ENCODE measurements at regions not wholly inside any gene's neighbourhood (a gene's known extent, or its start where the extent isn't known, plus 50 kb on each side); places are given as distances from the start of the nearest gene placed in this dataset.
"Not testable (repeated sequence)": the region's sequence is repeated elsewhere in the genome, so short reads cannot be mapped to it uniquely, and the experiment has no call there.

- no peak overlapping the region for H3K4me3 ChIP-seq (ENCODE audit: low read depth in 1 of 2, low read length in 2 of 2)
- H3K27me3 ChIP-seq (ENCODE audit: control insufficient read depth in 1 of 2, insufficient read depth in 2 of 2, low read length in 2 of 2) = no peaks in the 10 kb centered on the region
- no peaks in the 10 kb centered on the region for H3K36me3 ChIP-seq (ENCODE audit: control insufficient read depth in 1 of 2, insufficient read depth in 2 of 2, low read length in 2 of 2)
- H3K9me3 ChIP-seq (ENCODE audit: control insufficient read depth in 1 of 2, low read length in 2 of 2) = no peaks in the 10 kb centered on the region
- no peak overlapping the region for H3K27ac ChIP-seq (ENCODE audit: low read depth, low read length)
- H3K9ac ChIP-seq (ENCODE audit: low read depth in 1 of 2, low read length in 2 of 2) = no peak overlapping the region
- no peaks in the 10 kb centered on the region for H3K4me1 ChIP-seq (ENCODE audit: control insufficient read depth in 1 of 2, insufficient read depth in 2 of 2, low read length in 2 of 2)
Observed at GRCh38 chr10:78417425-78418370, 384.0 kb downstream of the RPS24 start.

DNA sequence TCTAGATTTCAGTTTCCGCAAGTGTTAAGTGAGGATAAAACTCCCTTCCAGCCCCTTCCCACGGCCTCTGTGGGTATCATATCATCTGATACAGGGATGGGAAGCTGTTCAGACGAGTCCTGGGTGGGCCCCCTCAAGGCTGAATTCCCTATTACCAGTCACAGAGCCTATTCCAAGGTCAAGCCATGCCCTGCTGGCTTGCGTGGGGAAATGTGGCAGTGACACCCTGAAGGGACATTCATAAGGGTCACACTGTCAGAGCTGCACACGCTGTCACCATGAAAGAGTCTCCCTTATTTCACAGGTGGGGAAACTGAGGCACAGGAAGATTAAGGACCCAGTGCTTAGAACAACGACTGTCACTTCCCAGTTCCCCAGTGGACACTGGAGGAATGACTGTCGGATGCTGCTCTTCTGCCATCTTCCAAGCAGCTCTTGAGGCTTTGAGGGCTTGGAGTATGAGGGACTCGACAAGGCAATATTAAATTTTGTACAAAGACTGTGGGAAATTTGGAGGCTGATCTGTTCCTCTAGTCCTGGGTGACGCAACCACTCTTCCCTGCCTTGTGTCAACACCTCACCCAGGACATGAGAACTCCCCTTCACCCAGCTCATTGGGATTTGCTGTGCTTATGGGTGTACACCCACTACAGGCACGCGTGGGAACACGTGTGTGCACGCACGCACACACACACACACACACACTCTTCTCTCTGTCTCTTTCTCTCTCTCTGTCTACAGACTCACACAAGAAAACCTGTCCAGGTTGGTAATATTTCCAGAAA, 386.0 kb downstream of the RPS24 start:
- H3K9me3 ChIP-seq (ENCODE audit: control insufficient read depth in 1 of 2, low read length in 2 of 2) = no peaks in the 10 kb centered on the region
- H3K4me1 ChIP-seq (ENCODE audit: control insufficient read depth in 1 of 2, insufficient read depth in 2 of 2, low read length in 2 of 2) = no peaks in the 10 kb centered on the region
- no peaks in the 10 kb centered on the region for H3K27me3 ChIP-seq (ENCODE audit: control insufficient read depth in 1 of 2, insufficient read depth in 2 of 2, low read length in 2 of 2)
- no peaks in the 10 kb centered on the region for H3K36me3 ChIP-seq (ENCODE audit: control insufficient read depth in 1 of 2, insufficient read depth in 2 of 2, low read length in 2 of 2)
- no peak overlapping the region for H3K27ac ChIP-seq (ENCODE audit: low read depth, low read length)
- no peak overlapping the region for H3K4me3 ChIP-seq (ENCODE audit: low read depth in 1 of 2, low read length in 2 of 2)
- H3K9ac ChIP-seq (ENCODE audit: low read depth in 1 of 2, low read length in 2 of 2) = no peak overlapping the region

GRCh38 chr10:78420946-78421735, 387.5 kb downstream of the RPS24 start:
- Histone ChIP-seq H3K27ac (ENCODE audit: low read depth, low read length) (no peak overlapping the region), H3K9ac (ENCODE audit: low read depth in 1 of 2, low read length in 2 of 2) (no peak overlapping the region), H3K4me3 (ENCODE audit: low read depth in 1 of 2, low read length in 2 of 2) (no peak overlapping the region), H3K4me1 (ENCODE audit: control insufficient read depth in 1 of 2, insufficient read depth in 2 of 2, low read length in 2 of 2) (no peaks in the 10 kb centered on the region), H3K27me3 (ENCODE audit: control insufficient read depth in 1 of 2, insufficient read depth in 2 of 2, low read length in 2 of 2) (no peaks in the 10 kb centered on the region), H3K36me3 (ENCODE audit: control insufficient read depth in 1 of 2, insufficient read depth in 2 of 2, low read length in 2 of 2) (no peaks in the 10 kb centered on the region), H3K9me3 (ENCODE audit: control insufficient read depth in 1 of 2, low read length in 2 of 2) (no peaks in the 10 kb centered on the region)

DNA sequence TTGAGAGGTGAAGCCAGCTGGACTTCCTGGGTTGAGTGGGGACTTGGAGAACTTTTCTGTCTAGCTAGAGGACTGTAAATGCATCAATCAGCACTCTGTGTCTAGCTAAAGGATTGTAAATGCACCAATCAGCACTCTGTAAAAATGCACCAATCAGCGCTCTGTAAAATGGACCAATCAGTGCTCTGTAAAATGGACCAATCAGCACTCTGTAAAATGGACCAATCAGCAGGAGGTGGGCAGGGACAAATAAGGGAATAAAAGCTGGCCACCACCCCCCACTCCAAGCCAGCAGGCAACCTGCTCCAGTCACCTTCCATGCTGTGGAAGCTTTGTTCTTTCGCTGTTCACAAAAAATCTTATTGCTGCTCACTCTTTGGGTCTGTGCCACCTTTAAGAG, 390.4 kb downstream of the RPS24 start:
- not testable (repeated sequence) for H3K27me3 ChIP-seq (ENCODE audit: control insufficient read depth in 1 of 2, insufficient read depth in 2 of 2, low read length in 2 of 2)

DNA sequence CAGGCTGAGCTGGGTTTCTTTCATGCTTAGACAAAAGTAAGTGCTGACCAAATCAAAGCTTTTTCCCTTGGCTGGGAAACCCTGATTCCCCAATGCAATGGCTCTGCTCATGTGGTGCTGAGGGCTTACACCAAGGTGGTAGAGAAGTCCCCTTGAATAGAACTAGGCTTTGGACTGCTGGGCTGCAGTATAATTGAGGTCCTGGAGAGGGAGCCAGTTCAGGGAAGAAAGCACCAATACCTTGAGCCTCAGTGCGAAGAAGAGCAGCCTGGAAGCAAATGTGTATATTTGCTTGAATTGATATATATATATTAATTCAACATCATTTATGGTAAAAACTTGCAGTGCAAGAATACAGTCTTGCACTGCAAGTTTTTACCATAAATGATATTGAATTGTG, 391.1 kb downstream of the RPS24 start:
- H3K9me3 ChIP-seq (ENCODE audit: control insufficient read depth in 1 of 2, low read length in 2 of 2) = no peaks in the 10 kb centered on the region
- H3K9ac ChIP-seq (ENCODE audit: low read depth in 1 of 2, low read length in 2 of 2) = no peak overlapping the region
- no peaks in the 10 kb centered on the region for H3K4me1 ChIP-seq (ENCODE audit: control insufficient read depth in 1 of 2, insufficient read depth in 2 of 2, low read length in 2 of 2)
- H3K4me3 ChIP-seq (ENCODE audit: low read depth in 1 of 2, low read length in 2 of 2) = no peak overlapping the region
- no peak overlapping the region for H3K27ac ChIP-seq (ENCODE audit: low read depth, low read length)
- no peaks in the 10 kb centered on the region for H3K27me3 ChIP-seq (ENCODE audit: control insufficient read depth in 1 of 2, insufficient read depth in 2 of 2, low read length in 2 of 2)
- H3K36me3 ChIP-seq (ENCODE audit: control insufficient read depth in 1 of 2, insufficient read depth in 2 of 2, low read length in 2 of 2) = no peaks in the 10 kb centered on the region

More for the DNA sequence above, 390.4 kb downstream of the RPS24 start:
- H3K36me3 ChIP-seq (ENCODE audit: control insufficient read depth in 1 of 2, insufficient read depth in 2 of 2, low read length in 2 of 2); H3K4me3 ChIP-seq (ENCODE audit: low read depth in 1 of 2, low read length in 2 of 2); H3K9ac ChIP-seq (ENCODE audit: low read depth in 1 of 2, low read length in 2 of 2); H3K9me3 ChIP-seq (ENCODE audit: control insufficient read depth in 1 of 2, low read length in 2 of 2); H3K27ac ChIP-seq (ENCODE audit: low read depth, low read length); H3K4me1 ChIP-seq (ENCODE audit: control insufficient read depth in 1 of 2, insufficient read depth in 2 of 2, low read length in 2 of 2): not testable (repeated sequence)

DNA sequence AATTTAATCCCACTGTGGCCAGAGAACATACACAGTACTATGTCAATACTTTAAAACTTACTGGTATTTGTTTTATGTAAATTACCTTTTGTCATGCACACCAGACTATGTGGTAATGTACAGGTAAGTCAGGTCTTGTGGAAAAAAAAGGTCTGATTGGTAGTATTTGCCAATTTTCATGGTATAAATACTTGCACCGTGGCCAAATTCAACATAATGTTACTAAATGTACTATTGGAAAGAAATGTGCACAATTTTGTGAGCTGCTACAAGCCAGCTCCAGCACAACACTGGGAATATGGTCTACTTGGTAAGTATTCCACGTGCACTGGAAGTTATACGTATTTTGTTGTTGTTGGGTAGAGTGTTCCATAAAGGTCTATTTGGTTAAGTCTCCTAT, 392.5 kb downstream of the RPS24 start:
- no peak overlapping the region for H3K9ac ChIP-seq (ENCODE audit: low read depth in 1 of 2, low read length in 2 of 2)
- no peaks in the 10 kb centered on the region for H3K27me3 ChIP-seq (ENCODE audit: control insufficient read depth in 1 of 2, insufficient read depth in 2 of 2, low read length in 2 of 2)
- H3K4me3 ChIP-seq (ENCODE audit: low read depth in 1 of 2, low read length in 2 of 2) = no peak overlapping the region
- H3K27ac ChIP-seq (ENCODE audit: low read depth, low read length) = no peak overlapping the region
- H3K4me1 ChIP-seq (ENCODE audit: control insufficient read depth in 1 of 2, insufficient read depth in 2 of 2, low read length in 2 of 2) = no peaks in the 10 kb centered on the region
- no peaks in the 10 kb centered on the region for H3K36me3 ChIP-seq (ENCODE audit: control insufficient read depth in 1 of 2, insufficient read depth in 2 of 2, low read length in 2 of 2)
- H3K9me3 ChIP-seq (ENCODE audit: control insufficient read depth in 1 of 2, low read length in 2 of 2) = no peaks in the 10 kb centered on the region

GRCh38 chr10:78427497-78428031, 393.9 kb downstream of the RPS24 start:
- Histone ChIP-seq H3K4me3 (ENCODE audit: low read depth in 1 of 2, low read length in 2 of 2) (no peak overlapping the region), H3K4me1 (ENCODE audit: control insufficient read depth in 1 of 2, insufficient read depth in 2 of 2, low read length in 2 of 2) (no peaks in the 10 kb centered on the region), H3K27me3 (ENCODE audit: control insufficient read depth in 1 of 2, insufficient read depth in 2 of 2, low read length in 2 of 2) (no peaks in the 10 kb centered on the region), H3K9me3 (ENCODE audit: control insufficient read depth in 1 of 2, low read length in 2 of 2) (no peaks in the 10 kb centered on the region), H3K9ac (ENCODE audit: low read depth in 1 of 2, low read length in 2 of 2) (no peak overlapping the region), H3K27ac (ENCODE audit: low read depth, low read length) (no peak overlapping the region), H3K36me3 (ENCODE audit: control insufficient read depth in 1 of 2, insufficient read depth in 2 of 2, low read length in 2 of 2) (no peaks in the 10 kb centered on the region)

DNA sequence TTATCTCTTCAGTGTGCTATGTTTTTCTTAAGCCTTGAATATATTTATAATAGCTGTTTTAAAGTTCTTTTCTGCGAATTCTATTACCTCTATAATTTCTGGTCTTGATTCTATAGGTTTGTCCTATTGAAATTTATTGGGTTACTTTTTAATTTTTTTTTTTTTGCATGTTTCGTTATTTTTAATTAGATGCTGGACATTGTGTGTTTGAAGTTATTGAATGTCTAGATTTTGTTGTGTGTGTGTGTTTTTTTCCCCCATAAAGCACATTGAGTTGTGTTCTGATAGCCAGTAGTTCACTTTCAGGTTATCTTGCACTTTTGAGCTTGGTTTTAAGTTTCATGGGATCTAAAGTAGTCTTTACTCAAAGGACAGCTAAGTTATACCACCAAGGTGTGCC, 394.9 kb downstream of the RPS24 start:
- Histone ChIP-seq H3K9me3 (ENCODE audit: control insufficient read depth in 1 of 2, low read length in 2 of 2) (no peaks in the 10 kb centered on the region), H3K4me3 (ENCODE audit: low read depth in 1 of 2, low read length in 2 of 2) (no peak overlapping the region), H3K36me3 (ENCODE audit: control insufficient read depth in 1 of 2, insufficient read depth in 2 of 2, low read length in 2 of 2) (no peaks in the 10 kb centered on the region), H3K4me1 (ENCODE audit: control insufficient read depth in 1 of 2, insufficient read depth in 2 of 2, low read length in 2 of 2) (no peaks in the 10 kb centered on the region), H3K9ac (ENCODE audit: low read depth in 1 of 2, low read length in 2 of 2) (no peak overlapping the region), H3K27me3 (ENCODE audit: control insufficient read depth in 1 of 2, insufficient read depth in 2 of 2, low read length in 2 of 2) (no peaks in the 10 kb centered on the region), H3K27ac (ENCODE audit: low read depth, low read length) (no peak overlapping the region)

DNA sequence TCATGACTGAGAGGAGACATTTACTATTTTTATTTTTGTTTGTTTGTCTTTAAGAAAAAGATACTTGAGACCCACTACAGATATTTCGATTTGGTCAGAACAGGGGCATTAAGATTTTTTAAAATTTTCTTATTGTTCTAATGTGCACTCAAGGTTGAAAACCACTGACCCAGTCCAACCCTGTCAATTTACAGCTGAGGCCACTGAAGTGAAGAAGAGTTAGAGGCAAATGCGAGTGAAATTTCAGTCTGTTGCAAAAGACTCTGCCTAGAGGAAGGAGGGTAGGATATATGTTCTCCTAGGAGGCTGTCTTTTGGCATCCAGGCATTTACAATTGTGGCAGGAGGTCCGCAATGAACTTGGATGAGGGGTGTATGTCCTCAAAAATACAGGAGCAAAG, 396.3 kb downstream of the RPS24 start:
- no peak overlapping the region for H3K27ac ChIP-seq (ENCODE audit: low read depth, low read length)
- no peaks in the 10 kb centered on the region for H3K36me3 ChIP-seq (ENCODE audit: control insufficient read depth in 1 of 2, insufficient read depth in 2 of 2, low read length in 2 of 2)
- H3K27me3 ChIP-seq (ENCODE audit: control insufficient read depth in 1 of 2, insufficient read depth in 2 of 2, low read length in 2 of 2) = no peaks in the 10 kb centered on the region
- H3K4me3 ChIP-seq (ENCODE audit: low read depth in 1 of 2, low read length in 2 of 2) = no peak overlapping the region
- H3K4me1 ChIP-seq (ENCODE audit: control insufficient read depth in 1 of 2, insufficient read depth in 2 of 2, low read length in 2 of 2) = peaks cover 0 to 4% of the 10 kb centered on the region in 2 donors
- no peak overlapping the region for H3K9ac ChIP-seq (ENCODE audit: low read depth in 1 of 2, low read length in 2 of 2)
- no peaks in the 10 kb centered on the region for H3K9me3 ChIP-seq (ENCODE audit: control insufficient read depth in 1 of 2, low read length in 2 of 2)
